ENCODE measurements at regions not wholly inside any gene's neighbourhood (a gene's known extent, or its start where the extent isn't known, plus 50 kb on each side); places are given as distances from the start of the nearest gene placed in this dataset.

DNA sequence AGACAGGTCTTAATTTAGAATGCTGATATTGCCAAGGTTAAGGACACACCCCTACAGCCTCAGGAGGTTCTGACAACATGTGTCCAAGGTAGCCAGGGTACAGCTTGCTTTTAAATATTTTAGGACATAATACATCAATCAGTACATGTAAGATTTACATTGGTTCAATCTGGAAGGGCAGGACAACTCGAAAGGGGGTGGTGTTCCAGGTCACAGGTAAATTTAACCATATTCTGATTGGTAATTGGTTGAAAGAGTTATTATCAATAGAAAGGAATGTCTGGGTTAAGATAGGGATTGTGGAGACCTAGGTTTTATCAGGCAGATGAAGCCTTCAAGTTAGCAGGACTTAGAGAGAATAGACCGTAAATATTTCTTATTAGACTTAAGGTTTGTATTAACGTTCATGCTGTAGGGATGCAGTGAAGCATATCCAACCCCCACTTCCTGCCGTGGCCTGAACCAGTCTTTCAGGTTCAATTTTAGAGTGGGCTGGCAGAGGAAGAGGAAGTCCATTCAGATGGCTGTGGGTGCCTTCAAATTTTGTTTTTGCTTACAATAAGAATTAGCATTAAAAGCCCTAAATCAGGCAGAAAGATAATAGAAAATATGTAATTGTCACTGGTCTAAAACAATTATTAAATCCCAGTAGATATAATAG lies 136.5 kb upstream of the GALNTL6 start:
- no peaks in the 10 kb centered on the region for H3K4me1 ChIP-seq (ENCODE audit: insufficient read depth, low read length)

DNA sequence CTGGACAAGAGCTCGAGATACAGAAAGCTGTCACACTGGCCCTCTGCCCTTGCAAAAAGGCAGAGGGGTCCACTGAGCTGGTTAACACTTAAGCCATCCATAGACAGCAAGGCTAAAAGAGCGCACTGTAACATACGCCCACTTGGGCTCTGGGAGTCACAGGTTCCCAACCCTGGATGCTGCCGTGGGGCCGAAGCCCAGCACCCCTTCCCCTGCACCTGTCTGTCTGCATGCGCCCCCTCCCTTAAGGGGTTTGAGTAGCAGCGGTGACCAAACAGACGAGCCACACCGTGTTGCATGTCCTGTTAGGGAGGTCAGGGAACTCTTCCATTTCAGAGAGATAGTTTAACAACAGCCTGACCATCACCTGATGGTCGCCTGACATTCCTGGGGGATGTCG lies 138.4 kb upstream of the GALNTL6 start:
- no peaks in the 10 kb centered on the region for H3K27me3 ChIP-seq (ENCODE audit: insufficient read depth, low read length)
- H3K4me1 ChIP-seq (ENCODE audit: insufficient read depth, low read length): no peaks in the 10 kb centered on the region
- no peak overlapping the region for H2AFZ ChIP-seq (ENCODE audit: low read depth, low read length)
- H3K4me3 ChIP-seq (ENCODE audit: low read length): no peak overlapping the region
- no peaks in the 10 kb centered on the region for H3K36me3 ChIP-seq (ENCODE audit: insufficient read depth, low read length)
- H3K9me3 ChIP-seq (ENCODE audit: low read length): no peaks in the 10 kb centered on the region

More for the DNA sequence above, 136.5 kb upstream of the GALNTL6 start:
- H3K27me3 ChIP-seq (ENCODE audit: insufficient read depth, low read length): no peaks in the 10 kb centered on the region
- H3K36me3 ChIP-seq (ENCODE audit: insufficient read depth, low read length): no peaks in the 10 kb centered on the region
- H3K4me3 ChIP-seq (ENCODE audit: low read length): no peak overlapping the region
- no peaks in the 10 kb centered on the region for H3K9me3 ChIP-seq (ENCODE audit: low read length)
- no peak overlapping the region for H2AFZ ChIP-seq (ENCODE audit: low read depth, low read length)

- Histone ChIP-seq H3K4me1 (ENCODE audit: insufficient read depth, low read length) (no peaks in the 10 kb centered on the region), H3K36me3 (ENCODE audit: insufficient read depth, low read length) (no peaks in the 10 kb centered on the region), H3K4me3 (ENCODE audit: low read length) (no peak overlapping the region), H3K27me3 (ENCODE audit: insufficient read depth, low read length) (no peaks in the 10 kb centered on the region), H3K9me3 (ENCODE audit: low read length) (no peaks in the 10 kb centered on the region), H2AFZ (ENCODE audit: low read depth, low read length) (no peak overlapping the region)
Measured at GRCh38 chr4:171668403-171668802, 144.8 kb upstream of the GALNTL6 start.

DNA sequence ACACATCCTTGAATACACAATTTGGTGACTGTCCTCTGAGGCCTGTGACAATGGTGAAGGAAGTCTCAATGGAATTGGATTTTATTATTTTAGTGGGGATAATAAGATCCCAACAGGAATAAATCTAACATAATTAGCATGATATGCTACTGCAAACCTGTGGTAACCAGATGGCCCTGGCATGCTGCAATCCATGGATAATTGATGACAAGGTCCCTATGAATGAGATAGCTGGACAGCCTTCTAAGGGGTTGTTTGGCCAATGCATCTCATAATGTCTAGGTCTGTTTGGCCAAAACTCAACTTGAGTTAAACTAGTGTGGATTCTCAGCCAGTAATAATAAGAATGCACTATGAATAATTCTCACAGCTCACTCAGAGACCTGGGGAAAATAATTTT lies 145.3 kb upstream of the GALNTL6 start:
- H3K4me3 ChIP-seq (ENCODE audit: low read length): no peak overlapping the region
- no peak overlapping the region for H2AFZ ChIP-seq (ENCODE audit: low read depth, low read length)
- H3K27me3 ChIP-seq (ENCODE audit: insufficient read depth, low read length): no peaks in the 10 kb centered on the region
- no peaks in the 10 kb centered on the region for H3K4me1 ChIP-seq (ENCODE audit: insufficient read depth, low read length)
- no peaks in the 10 kb centered on the region for H3K9me3 ChIP-seq (ENCODE audit: low read length)
- H3K36me3 ChIP-seq (ENCODE audit: insufficient read depth, low read length): no peaks in the 10 kb centered on the region

DNA sequence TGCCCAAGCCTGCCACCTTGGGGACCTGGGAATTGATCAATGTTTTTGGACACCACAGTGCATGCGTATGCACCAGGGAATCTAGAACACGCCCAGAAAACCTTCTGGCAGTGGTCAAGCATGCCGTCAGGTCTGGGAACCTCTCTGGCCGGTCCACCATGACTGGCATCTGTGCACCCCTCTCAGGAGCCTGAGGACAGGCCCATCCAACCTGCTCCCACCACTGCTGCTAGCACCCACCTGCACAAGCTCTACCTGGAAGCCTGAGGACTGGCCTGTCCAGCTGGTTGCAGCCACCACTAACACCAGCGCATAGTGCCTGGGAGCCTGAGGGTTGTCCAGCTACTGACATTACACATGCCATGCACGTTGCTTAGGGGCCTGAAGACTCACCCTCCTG lies 162.1 kb upstream of the GALNTL6 start:
- H3K27me3 ChIP-seq (ENCODE audit: insufficient read depth, low read length): no peaks in the 10 kb centered on the region
- H3K4me3 ChIP-seq (ENCODE audit: low read length): no peak overlapping the region
- H3K9me3 ChIP-seq (ENCODE audit: low read length): no peaks in the 10 kb centered on the region
- no peaks in the 10 kb centered on the region for H3K4me1 ChIP-seq (ENCODE audit: insufficient read depth, low read length)
- no peaks in the 10 kb centered on the region for H3K36me3 ChIP-seq (ENCODE audit: insufficient read depth, low read length)
- no peak overlapping the region for H2AFZ ChIP-seq (ENCODE audit: low read depth, low read length)

- H2AFZ ChIP-seq (ENCODE audit: low read depth, low read length): no peak overlapping the region
- no peaks in the 10 kb centered on the region for H3K27me3 ChIP-seq (ENCODE audit: insufficient read depth, low read length)
- no peaks in the 10 kb centered on the region for H3K9me3 ChIP-seq (ENCODE audit: low read length)
- H3K36me3 ChIP-seq (ENCODE audit: insufficient read depth, low read length): no peaks in the 10 kb centered on the region
- H3K4me1 ChIP-seq (ENCODE audit: insufficient read depth, low read length): no peaks in the 10 kb centered on the region
- H3K4me3 ChIP-seq (ENCODE audit: low read length): no peak overlapping the region
Measured at GRCh38 chr4:171650543-171650942, 162.7 kb upstream of the GALNTL6 start.

DNA sequence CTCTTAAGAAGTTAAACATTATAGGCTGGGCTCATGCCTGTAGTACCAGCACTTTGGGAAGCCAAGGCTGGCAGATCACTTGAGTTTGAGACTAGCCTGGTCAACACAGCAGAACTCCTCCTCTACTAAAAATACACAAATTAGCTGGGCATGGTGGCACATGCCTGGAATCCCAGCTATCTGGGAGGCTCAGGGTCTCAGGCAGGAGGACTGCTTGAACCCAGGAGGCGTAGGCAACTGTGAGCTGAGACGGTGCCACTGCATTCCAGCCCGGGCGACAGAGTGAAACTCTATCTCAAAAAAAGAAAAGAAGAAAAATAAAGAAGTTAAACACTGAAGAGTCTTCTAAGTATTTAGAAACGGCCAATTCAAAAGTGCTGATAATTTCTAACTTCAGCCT lies 164.3 kb upstream of the GALNTL6 start:
- H3K9me3 ChIP-seq (ENCODE audit: low read length): no peaks in the 10 kb centered on the region
- H3K27me3 ChIP-seq (ENCODE audit: insufficient read depth, low read length): no peaks in the 10 kb centered on the region
- H2AFZ ChIP-seq (ENCODE audit: low read depth, low read length): no peak overlapping the region
- no peaks in the 10 kb centered on the region for H3K36me3 ChIP-seq (ENCODE audit: insufficient read depth, low read length)
- H3K4me3 ChIP-seq (ENCODE audit: low read length): no peak overlapping the region
- no peaks in the 10 kb centered on the region for H3K4me1 ChIP-seq (ENCODE audit: insufficient read depth, low read length)

GRCh38 chr4:171646984-171647383 lies 166.2 kb upstream of the GALNTL6 start:
- H2AFZ ChIP-seq (ENCODE audit: low read depth, low read length): no peak overlapping the region
- no peaks in the 10 kb centered on the region for H3K36me3 ChIP-seq (ENCODE audit: insufficient read depth, low read length)
- H3K4me3 ChIP-seq (ENCODE audit: low read length): no peak overlapping the region
- H3K4me1 ChIP-seq (ENCODE audit: insufficient read depth, low read length): no peaks in the 10 kb centered on the region
- no peaks in the 10 kb centered on the region for H3K27me3 ChIP-seq (ENCODE audit: insufficient read depth, low read length)
- no peaks in the 10 kb centered on the region for H3K9me3 ChIP-seq (ENCODE audit: low read length)

- Histone ChIP-seq H2AFZ (ENCODE audit: low read depth, low read length) (no peak overlapping the region), H3K4me1 (ENCODE audit: insufficient read depth, low read length) (no peaks in the 10 kb centered on the region), H3K36me3 (ENCODE audit: insufficient read depth, low read length) (no peaks in the 10 kb centered on the region), H3K27me3 (ENCODE audit: insufficient read depth, low read length) (no peaks in the 10 kb centered on the region), H3K9me3 (ENCODE audit: low read length) (no peaks in the 10 kb centered on the region), H3K4me3 (ENCODE audit: low read length) (no peak overlapping the region)
Measured at GRCh38 chr4:171644430-171645057, 168.7 kb upstream of the GALNTL6 start.

DNA sequence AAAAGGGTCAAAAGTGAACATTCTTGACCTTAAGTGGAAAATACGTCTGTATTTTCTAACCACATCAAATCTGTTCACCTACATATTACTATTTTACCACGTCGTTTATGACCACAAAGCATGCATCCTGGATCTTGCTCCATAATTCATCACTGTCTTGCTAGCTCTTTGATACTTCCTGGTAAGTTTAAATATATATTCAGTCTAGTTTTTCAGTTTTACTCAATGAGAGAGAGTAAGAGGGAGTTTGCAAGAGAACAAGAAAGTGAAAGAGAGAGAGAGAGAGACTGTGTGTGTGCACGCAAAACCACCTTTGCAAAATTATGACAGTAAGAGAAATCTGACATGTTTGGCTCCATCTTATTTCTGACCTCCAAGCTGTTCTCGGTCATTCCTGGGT lies 173.7 kb upstream of the GALNTL6 start:
- Histone ChIP-seq H3K4me1 (ENCODE audit: insufficient read depth, low read length) (no peaks in the 10 kb centered on the region), H2AFZ (ENCODE audit: low read depth, low read length) (no peak overlapping the region), H3K36me3 (ENCODE audit: insufficient read depth, low read length) (no peaks in the 10 kb centered on the region), H3K9me3 (ENCODE audit: low read length) (no peaks in the 10 kb centered on the region), H3K4me3 (ENCODE audit: low read length) (no peak overlapping the region), H3K27me3 (ENCODE audit: insufficient read depth, low read length) (no peaks in the 10 kb centered on the region)

DNA sequence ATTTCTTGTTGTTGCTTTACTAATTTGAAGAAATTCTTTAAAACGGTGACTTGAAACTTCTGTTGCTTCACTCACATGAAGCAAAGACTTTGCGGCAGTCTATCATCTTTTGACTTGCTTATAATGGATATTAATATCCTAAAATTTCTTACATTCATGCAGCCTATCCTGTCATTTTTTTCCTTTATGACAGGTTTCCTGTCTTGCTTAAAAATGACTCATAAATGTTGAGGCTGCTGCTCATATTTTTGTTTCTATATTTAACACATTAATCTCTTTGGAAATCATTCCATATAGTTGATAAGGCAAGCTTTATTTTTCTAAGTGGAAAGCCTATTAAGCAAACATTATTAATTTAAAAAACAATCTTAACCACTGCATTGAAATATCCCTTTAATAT lies 176.6 kb upstream of the GALNTL6 start:
- Histone ChIP-seq H3K27me3 (ENCODE audit: insufficient read depth, low read length) (no peaks in the 10 kb centered on the region), H3K36me3 (ENCODE audit: insufficient read depth, low read length) (no peaks in the 10 kb centered on the region), H3K4me3 (ENCODE audit: low read length) (no peak overlapping the region), H3K9me3 (ENCODE audit: low read length) (no peaks in the 10 kb centered on the region), H2AFZ (ENCODE audit: low read depth, low read length) (no peak overlapping the region), H3K4me1 (ENCODE audit: insufficient read depth, low read length) (no peaks in the 10 kb centered on the region)

DNA sequence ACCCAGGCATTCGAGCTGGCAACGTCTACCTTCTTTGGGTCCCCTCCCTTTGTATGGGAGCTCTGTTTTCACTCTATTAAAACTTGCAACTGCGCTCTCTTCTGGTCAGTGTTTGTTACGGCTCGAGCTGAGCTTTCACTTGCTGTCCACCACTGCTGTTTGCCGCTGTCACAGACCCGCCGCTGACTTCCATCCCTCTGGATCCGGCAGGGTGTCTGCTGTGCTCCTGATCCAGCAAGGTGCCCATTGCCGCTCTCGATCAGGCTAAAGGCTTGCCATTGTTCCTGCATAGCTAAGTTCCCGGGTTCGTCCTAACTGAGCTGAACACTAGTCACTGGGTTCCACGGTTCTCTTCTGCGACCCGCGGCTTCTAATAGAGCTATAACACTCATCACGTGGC lies 183.5 kb upstream of the GALNTL6 start:
- Histone ChIP-seq H3K36me3 (ENCODE audit: insufficient read depth, low read length) (no peaks in the 10 kb centered on the region), H3K4me3 (ENCODE audit: low read length) (no peak overlapping the region), H3K27me3 (ENCODE audit: insufficient read depth, low read length) (no peaks in the 10 kb centered on the region), H3K9me3 (ENCODE audit: low read length) (no peaks in the 10 kb centered on the region), H2AFZ (ENCODE audit: low read depth, low read length) (no peak overlapping the region), H3K4me1 (ENCODE audit: insufficient read depth, low read length) (no peaks in the 10 kb centered on the region)

DNA sequence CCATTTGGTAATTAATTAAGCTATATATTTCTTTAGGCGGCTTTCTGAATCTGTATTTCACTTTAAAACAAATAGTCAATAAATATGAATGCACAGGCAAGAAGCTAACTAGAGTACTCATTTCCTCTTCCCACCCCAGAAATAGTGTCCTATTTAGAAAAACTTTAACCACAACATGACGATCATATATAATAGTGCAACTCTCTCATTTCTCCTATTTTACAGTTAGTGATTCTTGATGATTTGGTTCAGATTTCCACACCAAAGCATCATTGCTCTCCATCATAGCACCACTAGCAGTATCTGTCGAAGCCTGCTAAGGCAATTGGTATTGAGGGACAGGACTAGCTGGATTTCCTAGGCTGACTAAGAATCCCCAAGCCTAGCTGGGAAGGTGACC lies 184.0 kb upstream of the GALNTL6 start:
- Histone ChIP-seq H3K4me3 (ENCODE audit: low read length) (no peak overlapping the region), H3K36me3 (ENCODE audit: insufficient read depth, low read length) (no peaks in the 10 kb centered on the region), H3K4me1 (ENCODE audit: insufficient read depth, low read length) (no peaks in the 10 kb centered on the region), H3K27me3 (ENCODE audit: insufficient read depth, low read length) (no peaks in the 10 kb centered on the region), H3K9me3 (ENCODE audit: low read length) (no peaks in the 10 kb centered on the region), H2AFZ (ENCODE audit: low read depth, low read length) (no peak overlapping the region)

DNA sequence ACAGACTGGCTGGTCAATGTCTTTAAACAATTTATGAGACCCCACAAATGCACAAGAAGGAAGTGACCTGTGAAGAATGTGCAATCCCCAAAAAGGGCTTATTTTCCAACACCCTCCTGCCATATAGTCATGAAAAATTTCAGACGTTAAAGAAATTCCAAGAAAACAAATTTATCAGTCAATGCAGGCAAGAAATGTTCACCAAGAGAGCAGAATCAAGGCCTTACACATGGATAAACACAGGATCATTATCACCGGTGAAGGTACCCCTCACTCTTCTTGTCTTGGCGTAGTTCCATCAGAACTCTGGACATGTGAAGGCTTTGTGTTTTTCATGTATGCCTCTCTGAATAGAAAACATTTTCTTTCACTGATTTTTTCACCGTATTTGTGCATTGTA lies 186.7 kb upstream of the GALNTL6 start:
- no peaks in the 10 kb centered on the region for H3K9me3 ChIP-seq (ENCODE audit: low read length)
- no peak overlapping the region for H3K4me3 ChIP-seq (ENCODE audit: low read length)
- H3K36me3 ChIP-seq (ENCODE audit: insufficient read depth, low read length): no peaks in the 10 kb centered on the region
- H2AFZ ChIP-seq (ENCODE audit: low read depth, low read length): no peak overlapping the region
- no peaks in the 10 kb centered on the region for H3K4me1 ChIP-seq (ENCODE audit: insufficient read depth, low read length)
- no peaks in the 10 kb centered on the region for H3K27me3 ChIP-seq (ENCODE audit: insufficient read depth, low read length)
